ENCODE measurements at regions not wholly inside any gene's neighbourhood (a gene's known extent, or its start where the extent isn't known, plus 50 kb on each side); places are given as distances from the start of the nearest gene placed in this dataset.

- DNase-seq, result no peak
- peaks cover 28% of the 10 kb centered on the region for H3K9me3 Mint-ChIP-seq
- H3K4me1 Mint-ChIP-seq, result peaks cover 36% of the 10 kb centered on the region
- no peak overlapping the region for H3K27ac Mint-ChIP-seq
- peaks cover 17% of the 10 kb centered on the region for H3K36me3 Mint-ChIP-seq (ENCODE audit: low read depth)
- H3K4me3 Mint-ChIP-seq, result no peak overlapping the region
- TF ChIP-seq CTCF (IDR thresholded peaks at IDR 0.05), result no peak
- peaks cover 2% of the 10 kb centered on the region for H3K27me3 Mint-ChIP-seq (ENCODE audit: low read depth, poor library complexity)
Measured at GRCh38 chr5:128673970-128674369, 135.9 kb upstream of the FBN2 start.

- TF ChIP-seq CTCF (IDR thresholded peaks at IDR 0.05), result peak; percentile 50
- no peak overlapping the region for H3K4me3 Mint-ChIP-seq
- H3K4me1 Mint-ChIP-seq, result peaks cover 39% of the 10 kb centered on the region
- H3K36me3 Mint-ChIP-seq (ENCODE audit: low read depth), result peaks cover 17% of the 10 kb centered on the region
- peak; percentile 45 for DNase-seq
- H3K27me3 Mint-ChIP-seq (ENCODE audit: low read depth, poor library complexity), result peaks cover 2% of the 10 kb centered on the region
- H3K27ac Mint-ChIP-seq, result no peak overlapping the region
- H3K9me3 Mint-ChIP-seq, result peaks cover 28% of the 10 kb centered on the region
Measured at GRCh38 chr5:128674837-128675446, 136.9 kb upstream of the FBN2 start.

- TF ChIP-seq CTCF (IDR thresholded peaks at IDR 0.05), result no peak
- no peak overlapping the region for H3K4me3 Mint-ChIP-seq
Measured at GRCh38 chr5:128681096-128681495, 143.1 kb upstream of the FBN2 start.

GRCh38 chr5:128681764-128682592, 143.9 kb upstream of the FBN2 start:
- H3K4me3 Mint-ChIP-seq, result no peak overlapping the region
- DNase-seq, result no peak
- no peak overlapping the region for H3K27ac Mint-ChIP-seq

More at GRCh38 chr5:128681096-128681495, 143.1 kb upstream of the FBN2 start:
- Mint-ChIP-seq H3K4me1 (peaks cover 19% of the 10 kb centered on the region), H3K27me3 (ENCODE audit: low read depth, poor library complexity) (no peaks in the 10 kb centered on the region), H3K9me3 (peaks cover 13% of the 10 kb centered on the region), H3K36me3 (ENCODE audit: low read depth) (peaks cover 12% of the 10 kb centered on the region), H3K27ac (no peak overlapping the region)
- no peak for DNase-seq

GRCh38 chr5:128682669-128683068, 144.6 kb upstream of the FBN2 start:
- no peak for DNase-seq
- Mint-ChIP-seq H3K4me3 (no peak overlapping the region), H3K4me1 (peaks cover 20% of the 10 kb centered on the region), H3K27ac (no peak overlapping the region), H3K36me3 (ENCODE audit: low read depth) (peaks cover 5% of the 10 kb centered on the region), H3K9me3 (peaks cover 4% of the 10 kb centered on the region), H3K27me3 (ENCODE audit: low read depth, poor library complexity) (no peaks in the 10 kb centered on the region)
- no peak for TF ChIP-seq CTCF (IDR thresholded peaks at IDR 0.05)

More at GRCh38 chr5:128681764-128682592, 143.9 kb upstream of the FBN2 start:
- no peak for TF ChIP-seq CTCF (IDR thresholded peaks at IDR 0.05)
- H3K36me3 Mint-ChIP-seq (ENCODE audit: low read depth), result peaks cover 6% of the 10 kb centered on the region
- peaks cover 19% of the 10 kb centered on the region for H3K4me1 Mint-ChIP-seq
- H3K9me3 Mint-ChIP-seq, result peaks cover 6% of the 10 kb centered on the region
- no peaks in the 10 kb centered on the region for H3K27me3 Mint-ChIP-seq (ENCODE audit: low read depth, poor library complexity)
